Type B pancreatic cell (in vitro differentiated cells): ENCODE measurements at regions not wholly inside any gene's neighbourhood (a gene's known extent, or its start where the extent isn't known, plus 50 kb on each side); places are given as distances from the start of the nearest gene placed in this dataset.

ENCODE experiments used
- DNase-seq: peaks from one replicate; pipeline ENCODE4 v3.0.0; 2021; ENCODE audit warnings: mixed read lengths; ENCODE audit not compliant: unreplicated experiment; ENCODE audit errors: extremely low spot score
- H3K27ac Mint-ChIP-seq: 2 replicates; pipeline ENCODE4 v1.8.0; 2021; ENCODE audit warnings: mild to moderate bottlenecking, mixed read lengths
- H3K27me3 Mint-ChIP-seq: 2 replicates; pipeline ENCODE4 v1.8.0; 2021; ENCODE audit warnings: mixed read lengths
- H3K36me3 Mint-ChIP-seq: 2 replicates; pipeline ENCODE4 v1.8.0; 2021; ENCODE audit warnings: mixed read lengths
- H3K4me1 Mint-ChIP-seq: one replicate; pipeline ENCODE4 v1.8.0; 2021; ENCODE audit warnings: mixed read lengths; ENCODE audit not compliant: unreplicated experiment
- H3K4me3 Mint-ChIP-seq: 2 replicates; pipeline ENCODE4 v1.8.0; 2021; ENCODE audit warnings: mild to moderate bottlenecking, mixed read lengths
- H3K9me3 Mint-ChIP-seq: 2 replicates; pipeline ENCODE4 v1.8.0; 2021; ENCODE audit warnings: mixed read lengths
- TF ChIP-seq, protein P1 (sequence below): fragments of 200-600 bp; sonication (generic); conservative IDR thresholded peaks from 2 replicates; pipeline ENCODE4 v1.5.0; 2021; ENCODE audit warnings: antibody characterized with exemption, mild to moderate bottlenecking

- no peak overlapping the region for H3K4me3 Mint-ChIP-seq
- no peak for DNase-seq
- H3K4me1 Mint-ChIP-seq = peaks cover 4% of the 10 kb centered on the region
- H3K36me3 Mint-ChIP-seq = no peaks in the 10 kb centered on the region
- no peak overlapping the region for H3K27ac Mint-ChIP-seq
- TF ChIP-seq, protein P1, sequence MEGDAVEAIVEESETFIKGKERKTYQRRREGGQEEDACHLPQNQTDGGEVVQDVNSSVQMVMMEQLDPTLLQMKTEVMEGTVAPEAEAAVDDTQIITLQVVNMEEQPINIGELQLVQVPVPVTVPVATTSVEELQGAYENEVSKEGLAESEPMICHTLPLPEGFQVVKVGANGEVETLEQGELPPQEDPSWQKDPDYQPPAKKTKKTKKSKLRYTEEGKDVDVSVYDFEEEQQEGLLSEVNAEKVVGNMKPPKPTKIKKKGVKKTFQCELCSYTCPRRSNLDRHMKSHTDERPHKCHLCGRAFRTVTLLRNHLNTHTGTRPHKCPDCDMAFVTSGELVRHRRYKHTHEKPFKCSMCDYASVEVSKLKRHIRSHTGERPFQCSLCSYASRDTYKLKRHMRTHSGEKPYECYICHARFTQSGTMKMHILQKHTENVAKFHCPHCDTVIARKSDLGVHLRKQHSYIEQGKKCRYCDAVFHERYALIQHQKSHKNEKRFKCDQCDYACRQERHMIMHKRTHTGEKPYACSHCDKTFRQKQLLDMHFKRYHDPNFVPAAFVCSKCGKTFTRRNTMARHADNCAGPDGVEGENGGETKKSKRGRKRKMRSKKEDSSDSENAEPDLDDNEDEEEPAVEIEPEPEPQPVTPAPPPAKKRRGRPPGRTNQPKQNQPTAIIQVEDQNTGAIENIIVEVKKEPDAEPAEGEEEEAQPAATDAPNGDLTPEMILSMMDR = no peak
- H3K9me3 Mint-ChIP-seq = no peaks in the 10 kb centered on the region
- H3K27me3 Mint-ChIP-seq = peaks cover 8% of the 10 kb centered on the region
Observed at GRCh38 chr4:137043184-137043583, 489.1 kb downstream of the PCDH18 start.

DNA sequence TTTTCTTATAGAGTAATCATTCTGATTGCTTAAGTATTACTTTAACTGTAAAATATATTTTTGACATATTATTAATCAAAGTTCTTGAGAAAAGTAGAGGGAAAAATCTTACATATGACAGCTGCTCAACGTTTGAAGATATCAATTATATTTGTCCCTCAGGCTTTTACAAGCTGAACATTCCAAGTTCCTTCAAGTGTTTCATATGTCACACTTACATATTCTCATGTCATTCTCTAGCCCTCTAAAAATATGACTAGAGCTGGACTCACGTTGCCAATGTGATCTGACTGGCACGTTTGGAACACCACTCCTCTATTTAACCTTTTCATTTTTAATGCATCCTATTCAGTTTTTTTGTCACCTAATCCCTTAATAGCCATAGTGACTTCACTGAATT lies 492.9 kb downstream of the PCDH18 start:
- no peak overlapping the region for H3K4me3 Mint-ChIP-seq
- TF ChIP-seq, protein P1 = no peak
- no peak for DNase-seq
- H3K36me3 Mint-ChIP-seq = no peaks in the 10 kb centered on the region
- H3K4me1 Mint-ChIP-seq = no peaks in the 10 kb centered on the region
- no peaks in the 10 kb centered on the region for H3K9me3 Mint-ChIP-seq
- no peak overlapping the region for H3K27ac Mint-ChIP-seq
- peaks cover 8% of the 10 kb centered on the region for H3K27me3 Mint-ChIP-seq

GRCh38 chr4:137032222-137032621 lies 500.1 kb downstream of the PCDH18 start:
- no peak overlapping the region for H3K4me3 Mint-ChIP-seq
- TF ChIP-seq, protein P1 = no peak
- no peak for DNase-seq
- H3K36me3 Mint-ChIP-seq = no peaks in the 10 kb centered on the region
- no peaks in the 10 kb centered on the region for H3K27me3 Mint-ChIP-seq
- peaks cover 4% of the 10 kb centered on the region for H3K9me3 Mint-ChIP-seq
- H3K27ac Mint-ChIP-seq = no peak overlapping the region
- H3K4me1 Mint-ChIP-seq = no peaks in the 10 kb centered on the region

- H3K27me3 Mint-ChIP-seq = no peaks in the 10 kb centered on the region
- H3K4me1 Mint-ChIP-seq = no peaks in the 10 kb centered on the region
- H3K9me3 Mint-ChIP-seq = peaks cover 4% of the 10 kb centered on the region
- no peak for DNase-seq
- TF ChIP-seq, protein P1 = no peak
- H3K4me3 Mint-ChIP-seq = no peak overlapping the region
- H3K27ac Mint-ChIP-seq = no peak overlapping the region
- H3K36me3 Mint-ChIP-seq = no peaks in the 10 kb centered on the region
Observed at GRCh38 chr4:137029026-137029425, 503.3 kb downstream of the PCDH18 start.

GRCh38 chr4:137025484-137026059 lies 506.7 kb downstream of the PCDH18 start:
- H3K27me3 Mint-ChIP-seq = no peaks in the 10 kb centered on the region
- no peaks in the 10 kb centered on the region for H3K36me3 Mint-ChIP-seq
- DNase-seq = no peak
- H3K9me3 Mint-ChIP-seq = no peaks in the 10 kb centered on the region
- no peak overlapping the region for H3K27ac Mint-ChIP-seq
- TF ChIP-seq, protein P1 = no peak
- no peak overlapping the region for H3K4me3 Mint-ChIP-seq
- H3K4me1 Mint-ChIP-seq = no peaks in the 10 kb centered on the region
